Inferior parietal cortex (tissue), 1 donor: ENCODE measurements at regions not wholly inside any gene's neighbourhood (a gene's known extent, or its start where the extent isn't known, plus 50 kb on each side); places are given as distances from the start of the nearest gene placed in this dataset.
"Not testable (repeated sequence)": the region's sequence is repeated elsewhere in the genome, so short reads cannot be mapped to it uniquely, and the experiment has no call there.

Experiments used
- DNase-seq: peaks from one replicate; pipeline ENCODE4 v3.0.0-alpha.2; 2016; ENCODE audit errors: extremely low spot score

- DNase-seq = no peak
Measured at GRCh38 chrY:21600170-21600569, 65.5 kb downstream of the RBMY1A1 start.

- DNase-seq = no peak
Measured at GRCh38 chrY:21601524-21601923, 66.8 kb downstream of the RBMY1A1 start.

GRCh38 chrY:21602590-21602989, 67.9 kb downstream of the RBMY1A1 start:
- peak; percentile 72 for DNase-seq

- no peak for DNase-seq
Measured at GRCh38 chrY:21636137-21636536, 101.5 kb downstream of the RBMY1A1 start.

GRCh38 chrY:21650496-21650895, 115.8 kb downstream of the RBMY1A1 start:
- DNase-seq = no peak

- not testable (repeated sequence) for DNase-seq
Measured at GRCh38 chrY:21659057-21659456, 124.4 kb downstream of the RBMY1A1 start.

- not testable (repeated sequence) for DNase-seq
Measured at GRCh38 chrY:21679590-21679989, 144.9 kb downstream of the RBMY1A1 start.

- not testable (repeated sequence) for DNase-seq
Measured at GRCh38 chrY:21686369-21686768, 151.7 kb downstream of the RBMY1A1 start.

- DNase-seq = not testable (repeated sequence)
Measured at GRCh38 chrY:21701951-21702350, 167.3 kb downstream of the RBMY1A1 start.

GRCh38 chrY:21702927-21703326, 168.2 kb downstream of the RBMY1A1 start:
- not testable (repeated sequence) for DNase-seq

GRCh38 chrY:21705309-21705708, 170.6 kb downstream of the RBMY1A1 start:
- DNase-seq = no peak

- DNase-seq = not testable (repeated sequence)
Measured at GRCh38 chrY:21706611-21707010, 171.9 kb downstream of the RBMY1A1 start.

GRCh38 chrY:21735489-21736060, 158.8 kb downstream of the RBMY1D start:
- not testable (repeated sequence) for DNase-seq

GRCh38 chrY:21744998-21745397, 149.3 kb downstream of the RBMY1D start:
- not testable (repeated sequence) for DNase-seq

GRCh38 chrY:21760243-21760642, 134.1 kb downstream of the RBMY1D start:
- not testable (repeated sequence) for DNase-seq

GRCh38 chrY:21767824-21768223, 126.5 kb downstream of the RBMY1D start:
- DNase-seq = not testable (repeated sequence)

GRCh38 chrY:21782174-21782860, 112.0 kb downstream of the RBMY1D start:
- DNase-seq = not testable (repeated sequence)

GRCh38 chrY:21813484-21814233, 80.7 kb downstream of the RBMY1D start:
- no peak for DNase-seq

- DNase-seq = no peak
Measured at GRCh38 chrY:21814491-21814890, 79.8 kb downstream of the RBMY1D start.

GRCh38 chrY:21821881-21822280, 72.4 kb downstream of the RBMY1D start:
- no peak for DNase-seq

GRCh38 chrY:21827593-21827992, 66.7 kb downstream of the RBMY1D start:
- no peak for DNase-seq
